Sciatic nerve (tissue), 2 donors: ENCODE measurements at regions not wholly inside any gene's neighbourhood (a gene's known extent, or its start where the extent isn't known, plus 50 kb on each side); places are given as distances from the start of the nearest gene placed in this dataset.

Experiments
- ATAC-seq: fragments of 200-7000 bp; cut with Tn5 transposase; one replicate; pipeline ENCODE4 v1.9.1; 2020; ENCODE audit warnings: mild to moderate bottlenecking, moderate library complexity
- DNase-seq: peaks from one replicate; pipeline ENCODE4 v3.0.0-alpha.2; 2020; ENCODE audit warnings: low spot score
- intact Hi-C: fragments of 100-400 bp; cut with DNase I; formaldehyde crosslinking; loops from one replicate; pipeline ENCODE4 v1.14.2; 2022
- donor health status: DM: no; HTN: no; CAD: no.
- donor health status: DM: no; HTN: no; CAD: no.

- ATAC-seq (no peak), DNase-seq (no peak)
- intact Hi-C loops: no loop called here
Observed at GRCh38 chr4:115418635-115419396, 305.4 kb upstream of the NDST4 start.

DNA sequence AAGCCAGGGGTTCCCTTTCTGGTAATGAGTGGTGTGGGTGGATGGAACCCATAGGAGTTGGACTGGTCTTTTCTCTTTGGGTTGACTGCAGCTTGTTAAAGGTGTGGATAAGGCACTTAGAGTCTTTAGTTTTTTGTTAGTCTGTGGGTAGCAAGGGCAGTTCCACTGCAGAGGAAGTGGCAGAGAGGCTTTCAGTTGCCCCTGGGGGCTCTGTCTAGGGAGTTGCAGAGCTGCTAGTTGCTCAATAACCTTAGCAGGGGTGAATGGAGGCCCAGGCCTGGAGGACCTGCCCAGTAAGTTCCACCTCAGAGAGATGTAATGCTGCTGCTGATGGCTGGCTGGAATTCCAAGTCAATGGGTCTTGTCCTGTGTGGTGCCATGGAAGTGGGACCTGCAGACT, 282.6 kb upstream of the NDST4 start:
- intact Hi-C loops: no loop called here
- DNase-seq (no peak), ATAC-seq (no peak)

DNA sequence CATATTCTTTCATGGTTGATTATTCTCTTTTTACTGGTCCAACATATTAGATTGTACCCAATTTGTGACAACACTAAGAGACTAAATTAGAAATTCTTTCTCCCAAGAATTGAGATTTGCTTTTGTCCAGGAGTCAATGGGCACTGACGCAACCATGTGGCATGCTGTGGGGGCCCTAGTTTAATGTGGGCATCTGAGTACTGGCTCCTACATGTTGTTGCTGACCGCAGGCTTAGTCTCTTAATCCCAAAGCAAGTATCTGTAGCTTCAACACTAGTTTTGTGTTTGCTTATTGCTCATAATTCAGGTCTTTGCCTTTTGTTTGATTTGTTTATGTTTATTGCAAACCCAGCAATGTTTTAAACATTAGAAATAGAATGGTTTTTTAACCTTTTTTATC, 263.4 kb upstream of the NDST4 start:
- DNase-seq (no peak), ATAC-seq (no peak)
- intact Hi-C loops: no loop called here

GRCh38 chr4:115374621-115375020, 261.2 kb upstream of the NDST4 start:
- DNase-seq: no peak
- intact Hi-C loops: no loop called here
- ATAC-seq: no peak

DNA sequence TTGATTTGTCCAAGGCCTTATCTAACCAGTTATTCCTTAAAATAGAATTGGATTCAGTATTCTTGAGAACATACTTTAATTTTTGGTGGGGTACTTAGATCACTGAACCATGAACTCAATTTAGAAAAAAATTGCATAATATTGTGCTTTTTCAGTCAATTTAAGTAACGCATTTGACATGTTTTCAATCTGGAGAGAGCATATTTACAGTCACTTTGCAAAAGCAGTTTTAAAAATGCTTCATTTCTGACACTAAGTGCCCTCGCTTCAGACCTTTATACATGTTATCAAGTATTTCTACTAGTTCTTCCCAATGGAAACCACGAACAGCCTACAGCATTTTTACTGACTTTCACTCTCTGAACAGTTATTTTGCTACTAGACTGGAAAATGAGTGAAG, 257.1 kb upstream of the NDST4 start:
- no peak for DNase-seq
- intact Hi-C loops: no loop called here
- ATAC-seq: no peak

DNA sequence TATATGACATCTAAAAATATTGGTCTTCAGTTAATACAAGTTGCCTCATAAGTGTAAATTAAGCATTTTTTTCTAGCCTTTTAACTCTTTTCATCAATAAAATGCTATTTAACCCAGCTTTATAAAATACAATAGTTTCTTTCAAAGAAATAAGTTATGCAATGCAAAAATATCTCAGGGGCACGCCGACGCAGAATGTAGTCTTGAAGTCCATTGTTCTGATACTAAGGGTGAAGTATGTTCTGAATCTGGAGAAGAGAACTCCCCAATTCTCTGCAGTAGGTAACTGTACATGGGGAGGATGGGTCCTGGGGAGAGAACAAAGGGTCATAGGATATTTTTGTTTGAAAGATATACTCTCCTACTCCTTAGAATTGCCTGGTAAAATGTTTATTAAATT, 256.6 kb upstream of the NDST4 start:
- intact Hi-C loops: no loop called here
- DNase-seq (no peak), ATAC-seq (peak; percentile 55)

DNA sequence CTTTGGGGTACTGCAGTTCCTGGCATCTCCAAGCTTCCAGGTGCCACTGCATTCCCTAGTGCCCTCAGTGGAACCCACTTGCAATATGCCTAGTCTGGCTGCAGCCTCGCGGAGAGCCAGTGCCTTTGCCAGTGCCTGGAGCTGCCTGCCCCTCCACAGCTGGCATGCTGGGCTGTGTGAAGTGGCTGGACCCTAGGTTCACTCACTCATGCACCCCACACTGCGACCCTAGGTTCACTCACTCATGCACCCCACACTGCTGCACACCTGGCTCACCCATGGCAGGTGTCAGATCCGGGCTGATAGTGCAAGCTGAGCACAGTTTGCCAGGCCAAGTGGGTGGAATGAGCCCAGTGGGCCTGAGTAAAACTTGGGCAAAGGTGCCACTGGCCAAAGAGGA, 253.0 kb upstream of the NDST4 start:
- intact Hi-C loops: no loop called here
- DNase-seq (no peak), ATAC-seq (no peak)

DNA sequence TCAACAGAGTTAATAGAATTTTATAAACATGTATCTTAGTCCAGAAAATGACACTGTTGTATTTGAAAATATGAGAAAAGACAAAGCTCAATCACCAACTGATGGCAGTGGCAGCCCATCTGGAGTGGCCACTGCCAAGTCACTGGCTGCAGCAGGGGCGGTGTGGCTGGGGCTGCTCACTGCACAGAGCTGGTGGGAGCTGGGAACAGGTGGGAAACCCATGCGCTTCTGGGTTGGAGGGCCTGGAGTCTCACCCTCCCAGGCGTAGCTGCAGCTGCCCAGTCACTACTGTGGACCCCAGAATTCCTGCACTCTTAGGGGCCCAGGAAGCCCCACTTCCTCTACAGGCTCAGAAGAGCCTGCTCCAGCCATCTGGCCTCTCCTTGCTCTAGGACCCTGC, 251.8 kb upstream of the NDST4 start:
- DNase-seq: peak; percentile 45

GRCh38 chr4:115361781-115362180, 248.4 kb upstream of the NDST4 start:
- DNase-seq (no peak), ATAC-seq (no peak)
- intact Hi-C loops: no loop called here

More for the DNA sequence above, 251.8 kb upstream of the NDST4 start:
- ATAC-seq: no peak
- intact Hi-C loops: no loop called here

- intact Hi-C loops: no loop called here
- peak; percentile 42 for ATAC-seq
- no peak for DNase-seq
Observed at GRCh38 chr4:115360431-115360830, 247.0 kb upstream of the NDST4 start.

DNA sequence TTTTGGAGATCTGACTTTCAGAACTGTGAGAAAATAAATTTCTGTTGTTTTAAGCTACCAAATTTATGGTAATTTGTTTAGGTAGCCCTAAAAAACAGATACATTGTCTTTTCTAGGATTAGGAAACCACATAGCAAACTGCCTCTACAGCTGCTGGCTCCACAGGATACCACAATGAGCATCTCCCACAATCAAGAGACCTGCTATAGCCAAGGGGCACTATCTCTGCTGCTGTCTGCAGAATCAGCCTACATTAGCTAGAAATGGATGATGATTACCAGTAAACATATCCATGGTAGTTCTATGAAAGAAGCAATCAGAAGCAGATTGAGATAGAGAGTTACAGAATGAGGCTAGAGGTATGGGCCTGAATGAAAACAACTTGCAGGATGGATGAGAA, 244.4 kb upstream of the NDST4 start:
- intact Hi-C loops: no loop called here
- DNase-seq: no peak
- no peak for ATAC-seq

GRCh38 chr4:115356176-115356575, 242.8 kb upstream of the NDST4 start:
- DNase-seq (no peak), ATAC-seq (no peak)
- intact Hi-C loops: no loop called here

DNA sequence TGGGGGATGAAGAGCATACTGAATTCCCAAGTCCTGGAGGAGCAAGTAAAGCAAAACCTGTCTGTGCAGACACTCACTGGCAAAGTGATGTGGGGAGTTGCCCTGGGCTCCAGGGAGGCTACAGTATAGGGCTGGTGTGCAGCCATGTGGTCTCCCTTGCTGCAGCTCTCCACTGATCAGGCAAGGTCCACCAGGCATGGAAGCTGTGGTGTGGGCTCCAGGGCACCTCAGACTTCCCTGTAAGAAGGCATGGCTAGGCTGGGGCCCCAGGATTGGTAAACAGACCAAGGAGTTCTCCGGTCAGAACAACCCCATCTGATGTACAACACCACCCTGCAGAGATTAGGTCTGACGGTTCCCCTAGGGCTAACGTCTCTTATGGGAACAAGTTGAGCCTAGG, 241.9 kb upstream of the NDST4 start:
- DNase-seq (no peak), ATAC-seq (no peak)
- intact Hi-C loops: no loop called here

- intact Hi-C loops: no loop called here
- no peak for DNase-seq
Observed at GRCh38 chr4:115353370-115353769, 239.9 kb upstream of the NDST4 start.

DNA sequence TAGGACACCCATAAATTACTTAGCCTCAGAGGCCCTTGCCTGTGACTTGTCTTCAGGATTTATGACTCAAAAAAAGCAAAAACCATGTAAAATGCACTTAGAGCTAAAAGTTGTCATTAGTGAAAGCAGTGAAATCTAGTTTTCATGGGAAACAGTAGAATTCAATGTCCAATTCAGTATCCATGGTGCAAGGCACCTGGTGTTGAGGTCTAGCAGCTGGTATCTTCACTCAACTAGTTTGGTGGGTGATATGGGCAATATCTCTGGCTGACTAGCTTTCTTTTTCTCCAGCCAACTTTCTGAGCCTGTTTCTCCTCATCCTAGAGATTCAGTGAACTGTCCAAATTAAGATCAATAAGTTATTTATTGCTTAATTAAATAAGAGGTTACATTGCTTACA, 229.8 kb upstream of the NDST4 start:
- ATAC-seq (no peak), DNase-seq (no peak)
- intact Hi-C loops: no loop called here

More at GRCh38 chr4:115353370-115353769, 239.9 kb upstream of the NDST4 start:
- ATAC-seq: no peak

GRCh38 chr4:115334736-115335411, 221.5 kb upstream of the NDST4 start:
- DNase-seq: no peak
- intact Hi-C loops: no loop called here
- ATAC-seq: no peak

DNA sequence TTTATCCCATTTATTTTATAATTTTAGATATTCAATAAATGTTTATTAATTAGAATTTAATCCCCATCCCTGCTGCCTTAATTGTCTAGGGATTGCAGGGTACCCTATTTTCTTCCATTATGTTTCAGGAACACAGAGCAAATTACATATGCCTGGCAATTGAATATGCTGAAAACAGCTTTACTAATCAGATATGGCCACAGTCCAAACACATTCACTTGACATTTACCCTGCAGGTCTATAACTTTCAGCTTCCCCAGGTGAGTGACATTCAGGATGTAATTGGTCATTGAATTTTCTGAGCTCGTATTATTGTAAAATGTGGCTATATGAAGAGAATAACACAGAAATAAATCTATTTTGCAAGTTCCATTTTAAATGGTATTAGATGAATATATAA, 218.7 kb upstream of the NDST4 start:
- ATAC-seq (no peak), DNase-seq (no peak)
- intact Hi-C loops: no loop called here

DNA sequence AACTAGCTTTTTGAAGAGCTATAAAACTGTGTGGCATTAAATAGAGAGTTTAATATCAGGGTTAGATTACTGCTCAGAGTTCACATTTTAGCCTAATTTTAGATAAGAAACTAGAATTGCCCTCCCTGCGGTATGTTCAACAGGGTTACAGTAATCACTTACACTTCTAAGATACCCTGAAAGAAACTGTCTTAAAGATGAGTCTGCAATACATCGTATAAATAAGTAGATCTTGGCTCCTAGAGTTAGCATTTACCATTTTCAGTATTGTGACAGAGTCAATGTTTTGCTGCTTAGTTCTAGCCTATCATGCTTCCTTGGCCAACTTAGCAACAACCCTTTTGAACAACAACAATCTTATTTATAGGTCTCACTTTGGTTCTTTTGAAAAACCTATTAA, 217.8 kb upstream of the NDST4 start:
- DNase-seq: no peak
- intact Hi-C loops: no loop called here
- ATAC-seq: no peak

DNA sequence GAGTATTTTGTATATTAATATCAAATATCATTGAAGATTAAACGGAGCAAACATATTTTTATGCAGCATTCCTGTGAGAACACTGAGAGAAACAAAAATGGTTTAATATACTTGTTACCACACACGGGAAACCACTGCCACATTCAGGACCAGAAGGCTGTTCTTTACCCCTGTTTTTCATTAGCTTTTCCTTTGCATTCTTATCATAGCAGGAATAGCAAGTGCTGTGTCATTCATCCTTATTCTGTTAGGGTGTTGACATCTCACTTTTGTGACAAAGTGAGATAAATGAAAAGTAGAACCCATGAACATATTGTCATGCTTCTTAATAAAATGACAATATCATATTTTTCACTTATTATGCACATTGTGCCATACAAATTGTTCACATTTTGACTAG, 212.4 kb upstream of the NDST4 start:
- ATAC-seq (no peak), DNase-seq (no peak)
- intact Hi-C loops: no loop called here

- no peak for DNase-seq
- intact Hi-C loops: no loop called here
- no peak for ATAC-seq
Observed at GRCh38 chr4:115323106-115323707, 209.8 kb upstream of the NDST4 start.

DNA sequence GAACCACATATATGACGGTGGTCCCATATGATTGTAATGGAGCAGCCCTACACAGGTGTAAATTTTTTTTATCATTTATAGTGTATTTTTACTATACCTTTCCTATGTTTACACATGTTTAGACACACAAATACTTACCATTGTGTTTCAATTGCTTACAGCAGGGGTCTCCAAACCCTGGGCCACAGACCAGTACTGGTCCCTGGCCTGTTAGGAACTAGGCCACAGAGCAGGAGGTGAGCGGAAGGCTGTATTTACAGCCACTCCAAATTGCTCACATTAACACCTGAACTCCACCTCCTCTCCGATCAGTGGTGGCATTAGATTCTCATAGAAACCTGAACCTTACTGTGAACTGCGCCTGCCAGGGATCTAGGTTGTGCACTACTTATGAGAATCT, 201.8 kb upstream of the NDST4 start:
- no peak for ATAC-seq
- DNase-seq: no peak
- intact Hi-C loops: no loop called here
